Panc1 (cell line): ENCODE measurements at regions not wholly inside any gene's neighbourhood (a gene's known extent, or its start where the extent isn't known, plus 50 kb on each side); places are given as distances from the start of the nearest gene placed in this dataset.

Experiments
- ATAC-seq: fragments of 200-7000 bp; cut with Tn5 transposase; 2 replicates; pipeline ENCODE4 v1.9.1; 2020; ENCODE audit warnings: mild to moderate bottlenecking, moderate library complexity
- BruUV-seq: library from RNA; stranded (reverse); fragments of 400-500 nt; replicated peaks from 2 replicates; lab custom pipeline; 2021; lab: Mats Ljungman, UMichigan
- CTCF ChIA-PET: fragments of 300-600 bp; sonication (Branson Sonifier 250); formaldehyde crosslinking; loops from one replicate; lab custom pipeline; 2022; ENCODE audit warnings: antibody characterized with exemption; lab: Charles Lee
- POLR2A ChIA-PET: fragments of 300-600 bp; sonication (Branson Sonifier 250); formaldehyde crosslinking; loops from one replicate; lab custom pipeline; 2022; ENCODE audit warnings: antibody characterized with exemption; lab: Charles Lee
- DNase-seq: peaks from one replicate; pipeline ENCODE4 v3.0.0-alpha.2; 2010; ENCODE audit warnings: low read depth, low spot score
- H3K27ac ChIP-seq: 2 replicates; pipeline ENCODE4 v1.5.1; 2011; ENCODE audit warnings: mild to moderate bottlenecking, low read length, inconsistent platforms
- H3K27me3 ChIP-seq: fragments of 200-500 bp; sonication (Bioruptor generic); 2 replicates; pipeline ENCODE4 v1.6.0; 2014; ENCODE audit warnings: low read length, inconsistent platforms; ENCODE audit not compliant: control insufficient read depth, insufficient read depth
- H3K36me3 ChIP-seq: fragments of 200-500 bp; sonication (Bioruptor generic); 2 replicates; pipeline ENCODE4 v1.5.1; 2014; ENCODE audit warnings: inconsistent platforms, mild to moderate bottlenecking, low read length, moderate library complexity; ENCODE audit not compliant: control insufficient read depth, insufficient read depth
- H3K4me1 ChIP-seq: 2 replicates; pipeline ENCODE4 v1.5.1; 2011; ENCODE audit warnings: inconsistent platforms, mild to moderate bottlenecking, low read length, moderate library complexity; ENCODE audit not compliant: control insufficient read depth, insufficient read depth
- H3K4me3 ChIP-seq, 2 experiments: 2 replicates each; pipeline ENCODE4 v1.5.1; 2011 to 2012; ENCODE audit warnings: low read depth in 2 of 2, low read length in 2 of 2, mild to moderate bottlenecking in 2 of 2, inconsistent platforms in 1 of 2, moderate library complexity in 1 of 2
- H3K9me3 ChIP-seq: fragments of 200-500 bp; sonication (Bioruptor generic); 2 replicates; pipeline ENCODE4 v1.5.1; 2014; ENCODE audit warnings: low read depth, mild to moderate bottlenecking, inconsistent platforms, low read length, moderate library complexity; ENCODE audit not compliant: control insufficient read depth, insufficient read depth
- CTCF ChIP-seq: fragments of 450-650 bp; IDR thresholded peaks from 2 replicates; pipeline ENCODE4 v1.5.1; 2017; ENCODE audit warnings: mild to moderate bottlenecking
- POLR2AphosphoS5 ChIP-seq: IDR thresholded peaks from 2 replicates; pipeline ENCODE4 v1.6.1; 2012; ENCODE audit warnings: mild to moderate bottlenecking, low read depth, low read length, moderate library complexity
- REST ChIP-seq, 2 experiments: IDR thresholded peaks; 2 replicates each; pipeline ENCODE4 v1.6.1; 2011 to 2012; ENCODE audit warnings: low read depth in 2 of 2, control low read depth in 1 of 2, low read length in 1 of 2, mild to moderate bottlenecking in 1 of 2, moderate library complexity in 1 of 2; ENCODE audit not compliant: insufficient read depth in 1 of 2
- SIN3A ChIP-seq: IDR thresholded peaks from 2 replicates; pipeline ENCODE4 v1.6.1; 2012; ENCODE audit warnings: low read depth, mild to moderate bottlenecking, low read length, moderate library complexity, borderline replicate concordance; ENCODE audit not compliant: insufficient read depth
- TCF7L2 ChIP-seq: IDR thresholded peaks from 2 replicates; pipeline ENCODE4 v1.6.1; 2011; ENCODE audit warnings: mild to moderate bottlenecking, low read depth, low read length, inconsistent platforms
- in situ Hi-C: cut with HindIII; loops from 2 replicates; pipeline ENCODE4 v1.10.0; 2016; ENCODE audit warnings: low sequenced_read_pairs, low pct_unique_long_range_greater_than_20kb
- intact Hi-C: fragments of 100-400 bp; cut with micrococcal nuclease; formaldehyde crosslinking; loops from one replicate; pipeline ENCODE4 v1.10.0; 2022; ENCODE audit not compliant: unreplicated experiment

- DNase-seq (no peak), ATAC-seq (no peak)
- in situ Hi-C loops (no loop called here), intact Hi-C loops (no loop called here)
- Histone ChIP-seq H3K27me3 (no peaks in the 10 kb centered on the region), H3K4me1 (no peaks in the 10 kb centered on the region), H3K4me3 (no peak overlapping the region), H3K36me3 (no peaks in the 10 kb centered on the region), H3K27ac (no peak overlapping the region), H3K9me3 (no peaks in the 10 kb centered on the region)
- CTCF ChIA-PET: no interaction called here
- POLR2A ChIA-PET: no interaction called here
- BruUV-seq: no TSS peak
- TF ChIP-seq CTCF (no peak), TCF7L2 (no peak), REST (IDR thresholded peaks at IDR 0.05; ENCODE audit: insufficient read depth in 1 of 2, low read depth in 2 of 2, low read length in 1 of 2) (no peak), POLR2AphosphoS5 (no peak), SIN3A (no peak)
Measured at GRCh38 chr18:38262661-38263060, 697.1 kb upstream of the CELF4 start.

DNA sequence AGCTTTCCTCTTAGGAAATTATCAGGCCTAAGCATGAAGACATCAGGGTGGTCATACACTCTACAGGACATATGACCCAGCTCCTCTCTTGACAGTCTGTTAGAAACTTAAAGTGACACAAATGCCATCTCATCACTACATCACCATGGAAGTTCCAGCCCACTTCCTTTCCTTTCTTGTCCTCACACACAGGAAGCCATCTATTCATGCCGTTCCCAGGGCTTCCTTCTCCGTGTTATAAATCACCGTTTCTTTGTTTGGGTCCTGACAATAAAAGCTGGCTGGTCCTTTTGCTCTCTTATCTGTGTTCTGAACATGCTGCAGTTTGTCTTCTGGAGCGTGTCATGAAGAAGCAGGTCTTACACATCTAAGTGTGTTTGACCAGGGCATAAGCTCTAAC, 692.1 kb upstream of the CELF4 start:
- POLR2A ChIA-PET: no interaction called here
- TF ChIP-seq POLR2AphosphoS5 (no peak), REST (IDR thresholded peaks at IDR 0.05; ENCODE audit: insufficient read depth in 1 of 2, low read depth in 2 of 2, low read length in 1 of 2) (no peak), TCF7L2 (no peak), SIN3A (no peak), CTCF (no peak)
- no peaks in the 10 kb centered on the region for H3K9me3 ChIP-seq
- no peak overlapping the region for H3K4me3 ChIP-seq
- BruUV-seq: no TSS peak
- in situ Hi-C loops (no loop called here), intact Hi-C loops (no loop called here)
- H3K27me3 ChIP-seq: no peaks in the 10 kb centered on the region
- H3K27ac ChIP-seq: no peak overlapping the region
- H3K36me3 ChIP-seq: no peaks in the 10 kb centered on the region
- CTCF ChIA-PET: no interaction called here
- H3K4me1 ChIP-seq: no peaks in the 10 kb centered on the region
- ATAC-seq: no peak
- no peak for DNase-seq
